Testis (tissue), 2 donors: ENCODE measurements at regions not wholly inside any gene's neighbourhood (a gene's known extent, or its start where the extent isn't known, plus 50 kb on each side); places are given as distances from the start of the nearest gene placed in this dataset.
A peak's percentile ranks its signal among the peaks of the same experiment; 100 is the strongest.

ENCODE experiments used
- DNase-seq: peaks from one replicate; pipeline ENCODE4 v3.0.0-alpha.2; 2019
- H3K27ac ChIP-seq, 2 donors: fragments of 200-600 bp; sonication (generic); one replicate each; pipeline ENCODE4 v1.5.1; 2019
- H3K27me3 ChIP-seq: fragments of 200-600 bp; sonication (generic); one replicate; pipeline ENCODE4 v1.5.1; 2019
- H3K36me3 ChIP-seq: fragments of 200-600 bp; sonication (generic); one replicate; pipeline ENCODE4 v1.5.1; 2017; ENCODE audit warnings: low read depth; ENCODE audit errors: missing control alignments
- H3K4me1 ChIP-seq: fragments of 200-600 bp; sonication (generic); one replicate; pipeline ENCODE4 v1.5.1; 2019
- H3K4me3 ChIP-seq, 2 donors: fragments of 200-600 bp; sonication (generic); one replicate each; pipeline ENCODE4 v1.5.1; 2017 to 2019
- H3K9me3 ChIP-seq: fragments of 200-600 bp; sonication (generic); one replicate; pipeline ENCODE4 v1.5.1; 2017
- CTCF ChIP-seq, 3 experiments: fragments of 450-650 bp in 2 of 3; fragments of 200-600 bp in 1 of 3; sonication (generic) in 1 of 3; IDR thresholded peaks; one replicate each; pipeline ENCODE4 v1.5.1; 2016 to 2019; ENCODE audit warnings: antibody characterized with exemption in 3 of 3, mild to moderate bottlenecking in 2 of 3, moderate library complexity in 1 of 3
- POLR2A ChIP-seq: fragments of 450-650 bp; IDR thresholded peaks from one replicate; pipeline ENCODE4 v1.6.1; 2017; ENCODE audit warnings: antibody characterized with exemption, mild to moderate bottlenecking, moderate library complexity
- WGBS, 2 donors: methylation state at CpG; one replicate each; pipeline ENCODE4 v1.1.5; 2018; 5-methylcytosine and 5-hydroxymethylcytosine counted together
- intact Hi-C: fragments of 100-400 bp; cut with DNase I; formaldehyde crosslinking; loops from one replicate; pipeline ENCODE4 v1.15.1; 2023; ENCODE audit warnings: low total_unique reads

GRCh38 chr1:228984646-228985631 is 249.7 kb downstream of the RHOU start:
- no peaks in the 10 kb centered on the region for H3K36me3 ChIP-seq
- H3K4me3 ChIP-seq = no peak overlapping the region
- 88 to 91% methylated on average over 5 to 7 of the region's 7 CpGs for WGBS, 2 donors
- no peaks in the 10 kb centered on the region for H3K4me1 ChIP-seq
- intact Hi-C loops = no loop called here
- TF ChIP-seq POLR2A (no peak), CTCF (IDR thresholded peaks at IDR 0.05) (no peak)
- H3K27me3 ChIP-seq = no peaks in the 10 kb centered on the region
- no peaks in the 10 kb centered on the region for H3K9me3 ChIP-seq
- no peak overlapping the region for H3K27ac ChIP-seq
- DNase-seq = no peak

- no peaks in the 10 kb centered on the region for H3K27me3 ChIP-seq
- WGBS, 2 donors = 81 to 97% methylated on average over 2 of the region's 2 CpGs
- no peak overlapping the region for H3K4me3 ChIP-seq
- no peaks in the 10 kb centered on the region for H3K36me3 ChIP-seq
- TF ChIP-seq CTCF (IDR thresholded peaks at IDR 0.05) (no peak), POLR2A (no peak)
- no peak overlapping the region for H3K27ac ChIP-seq
- H3K9me3 ChIP-seq = no peaks in the 10 kb centered on the region
- no peak for DNase-seq
- H3K4me1 ChIP-seq = peaks cover 7% of the 10 kb centered on the region
- intact Hi-C loops = no loop called here
Measured at GRCh38 chr1:228985661-228986060, 250.4 kb downstream of the RHOU start.

- intact Hi-C loops = no loop called here
- no peak overlapping the region for H3K27ac ChIP-seq
- WGBS, 2 donors = 78 to 83% methylated on average over 21 to 22 of the region's 22 CpGs
Measured at GRCh38 chr1:228986093-228986904, 251.0 kb downstream of the RHOU start.

GRCh38 chr1:228987286-228987685 is 252.0 kb downstream of the RHOU start:
- H3K4me3 ChIP-seq = no peak overlapping the region
- intact Hi-C loops = no loop called here
- no peak overlapping the region for H3K27ac ChIP-seq
- DNase-seq = no peak
- no peaks in the 10 kb centered on the region for H3K9me3 ChIP-seq
- WGBS, 2 donors = 85 to 94% methylated on average over 7 of the region's 7 CpGs
- no peaks in the 10 kb centered on the region for H3K36me3 ChIP-seq
- no peaks in the 10 kb centered on the region for H3K27me3 ChIP-seq
- TF ChIP-seq POLR2A (no peak), CTCF (IDR thresholded peaks at IDR 0.05) (no peak)
- H3K4me1 ChIP-seq = peaks cover 13% of the 10 kb centered on the region

More at GRCh38 chr1:228986093-228986904, 251.0 kb downstream of the RHOU start:
- Histone ChIP-seq H3K9me3 (no peaks in the 10 kb centered on the region), H3K36me3 (no peaks in the 10 kb centered on the region), H3K4me3 (no peak overlapping the region), H3K27me3 (no peaks in the 10 kb centered on the region), H3K4me1 (peaks cover 13% of the 10 kb centered on the region)
- DNase-seq = peak; percentile 72
- TF ChIP-seq CTCF (IDR thresholded peaks at IDR 0.05) = no peak
